Prostate gland (tissue), 2 donors: ENCODE measurements at regions not wholly inside any gene's neighbourhood (a gene's known extent, or its start where the extent isn't known, plus 50 kb on each side); places are given as distances from the start of the nearest gene placed in this dataset.

Experiments used
- DNase-seq: peaks from one replicate; pipeline ENCODE4 v3.0.0-alpha.2; 2019; ENCODE audit warnings: low spot score
- H3K27ac ChIP-seq, 2 donors: fragments of 200-600 bp; sonication (generic); 2 replicates each; pipeline ENCODE4 v1.5.1; 2017 to 2019
- H3K27me3 ChIP-seq: fragments of 200-600 bp; sonication (generic); replicated peaks from 2 replicates; pipeline ENCODE4 v1.5.1; 2019; ENCODE audit not compliant: insufficient read depth
- H3K36me3 ChIP-seq, 2 donors: fragments of 200-600 bp; sonication (generic); 1 replicate in 1 of 2; 2 replicates in 1 of 2; pipeline versions ENCODE4 v1.5.1 to v1.8.1; 2017 to 2019
- H3K4me1 ChIP-seq: fragments of 200-600 bp; sonication (generic); replicated peaks from 2 replicates; pipeline ENCODE4 v1.5.1; 2019
- H3K4me3 ChIP-seq, 2 donors: fragments of 200-600 bp; sonication (generic); 2 replicates each; pipeline ENCODE4 v1.5.1; 2017 to 2019
- H3K9me3 ChIP-seq: fragments of 200-600 bp; sonication (generic); 2 replicates; pipeline ENCODE4 v1.5.1; 2017
- POLR2A ChIP-seq: fragments of 450-650 bp; IDR thresholded peaks from one replicate; pipeline ENCODE4 v1.6.1; 2016; ENCODE audit warnings: antibody characterized with exemption, mild to moderate bottlenecking
- POLR2AphosphoS5 ChIP-seq: sonication (generic); formaldehyde crosslinking; IDR thresholded peaks from one replicate; pipeline ENCODE4 v1.6.1; 2017; ENCODE audit warnings: antibody characterized with exemption
- WGBS: methylation state at CpG from one replicate; pipeline ENCODE4 v1.1.5; 2018; 5-methylcytosine and 5-hydroxymethylcytosine counted together
- intact Hi-C: fragments of 100-400 bp; cut with DNase I; formaldehyde crosslinking; loops from one replicate; pipeline ENCODE4 v1.14.2; 2022
- TF ChIP-seq, protein P1 (sequence below), 4 experiments: fragments of 200-600 bp in 2 of 4; fragments of 450-650 bp in 2 of 4; sonication (generic) in 2 of 4; IDR thresholded peaks; 1 replicate in 3 of 4; 2 replicates in 1 of 4; pipeline ENCODE4 v1.5.1; 2016 to 2019; ENCODE audit warnings: antibody characterized with exemption in 4 of 4, mild to moderate bottlenecking in 2 of 4, moderate library complexity in 2 of 4

- H3K27ac ChIP-seq: no peak overlapping the region
- TF ChIP-seq, protein P1, sequence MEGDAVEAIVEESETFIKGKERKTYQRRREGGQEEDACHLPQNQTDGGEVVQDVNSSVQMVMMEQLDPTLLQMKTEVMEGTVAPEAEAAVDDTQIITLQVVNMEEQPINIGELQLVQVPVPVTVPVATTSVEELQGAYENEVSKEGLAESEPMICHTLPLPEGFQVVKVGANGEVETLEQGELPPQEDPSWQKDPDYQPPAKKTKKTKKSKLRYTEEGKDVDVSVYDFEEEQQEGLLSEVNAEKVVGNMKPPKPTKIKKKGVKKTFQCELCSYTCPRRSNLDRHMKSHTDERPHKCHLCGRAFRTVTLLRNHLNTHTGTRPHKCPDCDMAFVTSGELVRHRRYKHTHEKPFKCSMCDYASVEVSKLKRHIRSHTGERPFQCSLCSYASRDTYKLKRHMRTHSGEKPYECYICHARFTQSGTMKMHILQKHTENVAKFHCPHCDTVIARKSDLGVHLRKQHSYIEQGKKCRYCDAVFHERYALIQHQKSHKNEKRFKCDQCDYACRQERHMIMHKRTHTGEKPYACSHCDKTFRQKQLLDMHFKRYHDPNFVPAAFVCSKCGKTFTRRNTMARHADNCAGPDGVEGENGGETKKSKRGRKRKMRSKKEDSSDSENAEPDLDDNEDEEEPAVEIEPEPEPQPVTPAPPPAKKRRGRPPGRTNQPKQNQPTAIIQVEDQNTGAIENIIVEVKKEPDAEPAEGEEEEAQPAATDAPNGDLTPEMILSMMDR (IDR thresholded peaks at IDR 0.05): no peak
- no peak for TF ChIP-seq POLR2A
- no peak for TF ChIP-seq POLR2AphosphoS5
- no peak overlapping the region for H3K4me3 ChIP-seq
- intact Hi-C loops: no loop called here
- no peaks in the 10 kb centered on the region for H3K27me3 ChIP-seq
- no peaks in the 10 kb centered on the region for H3K9me3 ChIP-seq
- no peaks in the 10 kb centered on the region for H3K36me3 ChIP-seq
- H3K4me1 ChIP-seq: no peaks in the 10 kb centered on the region
- no peak for DNase-seq
These were observed 406.6 kb upstream of the LARGE1 start for GRCh38 chr22:34326901-34327300.

- Histone ChIP-seq H3K36me3 (no peaks in the 10 kb centered on the region), H3K4me1 (no peaks in the 10 kb centered on the region), H3K4me3 (no peak overlapping the region), H3K27me3 (no peaks in the 10 kb centered on the region), H3K9me3 (no peaks in the 10 kb centered on the region), H3K27ac (no peak overlapping the region)
- TF ChIP-seq POLR2AphosphoS5: no peak
- TF ChIP-seq, protein P1 (IDR thresholded peaks at IDR 0.05): no peak
- DNase-seq: no peak
- intact Hi-C loops: no loop called here
- 83% methylated on average over 4 of the region's 4 CpGs for WGBS
These were observed 410.2 kb upstream of the LARGE1 start for GRCh38 chr22:34330432-34330831.

- 91% methylated on average over 4 of the region's 4 CpGs for WGBS
- Histone ChIP-seq H3K27ac (no peak overlapping the region), H3K36me3 (no peaks in the 10 kb centered on the region), H3K27me3 (no peaks in the 10 kb centered on the region), H3K4me1 (no peaks in the 10 kb centered on the region), H3K9me3 (no peaks in the 10 kb centered on the region), H3K4me3 (no peak overlapping the region)
- no peak for DNase-seq
- intact Hi-C loops: no loop called here
- TF ChIP-seq POLR2A (no peak), POLR2AphosphoS5 (no peak)
- TF ChIP-seq, protein P1 (IDR thresholded peaks at IDR 0.05): no peak
These were observed 413.0 kb upstream of the LARGE1 start for GRCh38 chr22:34333285-34333684.

DNA sequence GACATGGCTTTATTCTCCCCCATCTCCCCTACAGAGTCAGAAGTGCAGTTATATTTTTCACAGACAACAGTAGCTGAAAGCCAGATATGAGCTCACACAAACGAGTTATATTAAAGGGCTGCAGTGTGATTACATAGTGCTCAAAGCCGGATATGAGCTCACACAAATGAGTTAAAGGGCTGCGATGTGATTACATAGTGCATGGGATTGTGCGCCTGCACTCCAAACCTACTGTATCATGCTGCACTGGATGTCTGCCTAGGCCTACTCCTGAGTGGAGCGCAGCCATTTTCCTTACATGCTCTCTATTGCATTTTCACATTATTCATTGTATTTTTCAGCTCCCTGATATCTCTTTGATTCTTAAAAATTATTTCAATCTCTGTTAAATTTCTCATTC, 414.6 kb upstream of the LARGE1 start:
- DNase-seq: no peak
- WGBS: 80% methylated on average over 5 of the region's 5 CpGs
- Histone ChIP-seq H3K27me3 (no peaks in the 10 kb centered on the region), H3K27ac (no peak overlapping the region), H3K36me3 (no peaks in the 10 kb centered on the region), H3K4me1 (no peaks in the 10 kb centered on the region), H3K4me3 (no peak overlapping the region), H3K9me3 (no peaks in the 10 kb centered on the region)
- TF ChIP-seq POLR2A (no peak), POLR2AphosphoS5 (no peak)
- intact Hi-C loops: no loop called here

DNA sequence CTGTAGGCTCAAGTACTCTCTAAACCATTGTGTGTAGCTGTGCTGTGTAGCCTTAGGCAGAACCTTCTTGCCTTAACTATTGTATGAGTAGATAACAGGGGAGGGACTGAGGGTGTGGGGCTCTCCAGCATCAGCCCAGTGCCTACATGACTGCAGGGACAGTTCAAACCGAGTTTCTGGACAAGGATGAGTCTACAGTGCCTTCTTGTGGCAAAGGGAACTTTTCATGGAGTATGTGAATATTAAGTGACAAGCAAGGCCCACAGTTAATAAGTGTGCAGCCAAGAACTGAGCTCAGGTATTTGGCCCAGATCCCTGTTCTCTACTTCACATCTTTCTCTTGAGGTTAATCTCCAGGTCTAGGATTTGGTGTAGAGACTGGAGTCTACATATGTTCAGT, 424.4 kb upstream of the LARGE1 start:
- WGBS: 20% methylated on average over 1 of the region's 1 CpG
- Histone ChIP-seq H3K27me3 (no peaks in the 10 kb centered on the region), H3K27ac (no peak overlapping the region), H3K9me3 (no peaks in the 10 kb centered on the region), H3K4me1 (no peaks in the 10 kb centered on the region), H3K4me3 (no peak overlapping the region), H3K36me3 (no peaks in the 10 kb centered on the region)
- intact Hi-C loops: no loop called here
- no peak for DNase-seq
- TF ChIP-seq POLR2AphosphoS5 (no peak), POLR2A (no peak)
- TF ChIP-seq, protein P1 (IDR thresholded peaks at IDR 0.05): no peak
